Parathyroid adenoma (tissue), 2 donors: ENCODE measurements at regions not wholly inside any gene's neighbourhood (a gene's known extent, or its start where the extent isn't known, plus 50 kb on each side); places are given as distances from the start of the nearest gene placed in this dataset.

ENCODE experiments used
- H2AFZ ChIP-seq: fragments of 300-600 bp; sonication (generic); one replicate; pipeline ENCODE4 v1.7.0; 2017; ENCODE audit warnings: antibody characterized with exemption, mild to moderate bottlenecking
- H3K27ac ChIP-seq: fragments of 300-600 bp; sonication (generic); one replicate; pipeline ENCODE4 v1.7.0; 2017
- H3K27me3 ChIP-seq: fragments of 300-600 bp; sonication (generic); one replicate; pipeline ENCODE4 v1.7.0; 2017; ENCODE audit warnings: low read length; ENCODE audit not compliant: control insufficient read depth, insufficient read depth
- H3K36me3 ChIP-seq: fragments of 300-600 bp; sonication (generic); one replicate; pipeline ENCODE4 v1.7.0; 2017; ENCODE audit warnings: low read length; ENCODE audit not compliant: control insufficient read depth, insufficient read depth
- H3K4me1 ChIP-seq: fragments of 300-600 bp; sonication (generic); one replicate; pipeline ENCODE4 v1.7.0; 2017; ENCODE audit warnings: control low read depth
- H3K4me2 ChIP-seq: fragments of 300-600 bp; sonication (generic); one replicate; pipeline ENCODE4 v1.7.0; 2017; ENCODE audit warnings: low read length
- H3K4me3 ChIP-seq: fragments of 300-600 bp; sonication (generic); one replicate; pipeline ENCODE4 v1.7.0; 2017; ENCODE audit warnings: low read depth, low read length
- H3K79me2 ChIP-seq: fragments of 300-600 bp; sonication (generic); one replicate; pipeline ENCODE4 v1.7.0; 2017; ENCODE audit warnings: control low read depth
- H3K9ac ChIP-seq: fragments of 300-600 bp; sonication (generic); one replicate; pipeline ENCODE4 v1.7.0; 2017; ENCODE audit warnings: mild to moderate bottlenecking
- H3K9me3 ChIP-seq: fragments of 300-600 bp; sonication (generic); one replicate; pipeline ENCODE4 v1.7.0; 2017; ENCODE audit warnings: low read length; ENCODE audit not compliant: control insufficient read depth
- TF ChIP-seq, protein P1 (sequence below): fragments of 300-600 bp; sonication (generic); IDR thresholded peaks from one replicate; pipeline ENCODE4 v1.7.0; 2017; ENCODE audit warnings: antibody characterized with exemption, mild to moderate bottlenecking
- donor health status: primary hyperparathyroidism.

DNA sequence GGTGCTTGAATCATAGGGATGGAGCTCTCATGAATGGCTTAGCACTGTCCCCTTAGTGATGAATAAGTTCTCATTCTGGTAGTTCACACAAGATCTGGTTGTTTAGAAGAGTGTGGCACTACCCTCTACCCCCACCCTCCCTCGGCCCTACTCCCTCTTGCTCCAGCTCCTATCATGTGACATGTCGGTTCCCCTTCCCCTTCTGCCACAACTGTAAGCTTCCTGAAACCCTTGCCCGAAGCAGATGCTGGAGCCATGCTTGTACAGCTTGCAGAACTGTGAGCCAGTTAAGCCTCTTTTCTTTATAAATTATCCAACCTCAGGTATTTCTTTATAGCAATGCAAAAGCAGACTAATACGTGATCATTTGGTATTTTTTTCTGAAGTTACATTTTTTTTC, 1012.6 kb downstream of the BCL11A start:
- H3K27me3 ChIP-seq = no peaks in the 10 kb centered on the region
- TF ChIP-seq, protein P1, sequence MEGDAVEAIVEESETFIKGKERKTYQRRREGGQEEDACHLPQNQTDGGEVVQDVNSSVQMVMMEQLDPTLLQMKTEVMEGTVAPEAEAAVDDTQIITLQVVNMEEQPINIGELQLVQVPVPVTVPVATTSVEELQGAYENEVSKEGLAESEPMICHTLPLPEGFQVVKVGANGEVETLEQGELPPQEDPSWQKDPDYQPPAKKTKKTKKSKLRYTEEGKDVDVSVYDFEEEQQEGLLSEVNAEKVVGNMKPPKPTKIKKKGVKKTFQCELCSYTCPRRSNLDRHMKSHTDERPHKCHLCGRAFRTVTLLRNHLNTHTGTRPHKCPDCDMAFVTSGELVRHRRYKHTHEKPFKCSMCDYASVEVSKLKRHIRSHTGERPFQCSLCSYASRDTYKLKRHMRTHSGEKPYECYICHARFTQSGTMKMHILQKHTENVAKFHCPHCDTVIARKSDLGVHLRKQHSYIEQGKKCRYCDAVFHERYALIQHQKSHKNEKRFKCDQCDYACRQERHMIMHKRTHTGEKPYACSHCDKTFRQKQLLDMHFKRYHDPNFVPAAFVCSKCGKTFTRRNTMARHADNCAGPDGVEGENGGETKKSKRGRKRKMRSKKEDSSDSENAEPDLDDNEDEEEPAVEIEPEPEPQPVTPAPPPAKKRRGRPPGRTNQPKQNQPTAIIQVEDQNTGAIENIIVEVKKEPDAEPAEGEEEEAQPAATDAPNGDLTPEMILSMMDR = no peak
- H3K9ac ChIP-seq = no peak overlapping the region
- no peak overlapping the region for H2AFZ ChIP-seq
- H3K79me2 ChIP-seq = no peaks in the 10 kb centered on the region
- no peaks in the 10 kb centered on the region for H3K9me3 ChIP-seq
- H3K4me1 ChIP-seq = no peaks in the 10 kb centered on the region
- H3K4me2 ChIP-seq = no peak overlapping the region
- H3K36me3 ChIP-seq = no peaks in the 10 kb centered on the region
- no peak overlapping the region for H3K27ac ChIP-seq
- no peak overlapping the region for H3K4me3 ChIP-seq

DNA sequence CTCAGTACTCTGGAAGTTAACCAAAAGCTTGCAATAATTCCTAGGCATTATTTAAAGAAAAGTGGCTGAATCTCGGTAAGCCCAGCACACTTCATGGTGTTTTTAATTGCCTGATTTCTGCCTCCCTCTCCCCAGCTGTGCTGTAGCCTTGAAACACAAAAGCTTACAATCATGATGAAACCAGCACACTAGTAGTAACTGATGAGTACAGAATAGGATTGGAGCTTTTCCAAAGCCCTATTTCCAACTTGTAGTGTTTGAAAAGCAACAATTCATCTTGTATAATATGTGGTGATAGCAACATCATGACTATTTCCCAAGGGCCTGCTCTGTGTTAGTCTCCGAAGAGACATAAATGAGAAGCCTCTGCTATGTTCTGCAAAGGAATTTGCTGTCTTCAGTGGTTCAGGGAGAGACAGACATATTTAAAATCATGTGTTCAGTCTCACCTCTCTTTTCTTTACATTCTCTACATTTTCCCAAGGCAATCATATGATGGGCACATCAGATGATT, 1015.0 kb downstream of the BCL11A start:
- Histone ChIP-seq H3K27ac (no peak overlapping the region), H3K79me2 (no peaks in the 10 kb centered on the region), H3K4me2 (no peak overlapping the region), H2AFZ (no peak overlapping the region), H3K4me1 (no peaks in the 10 kb centered on the region), H3K36me3 (no peaks in the 10 kb centered on the region), H3K4me3 (no peak overlapping the region), H3K27me3 (no peaks in the 10 kb centered on the region), H3K9ac (no peak overlapping the region), H3K9me3 (no peaks in the 10 kb centered on the region)
- TF ChIP-seq, protein P1 = no peak

DNA sequence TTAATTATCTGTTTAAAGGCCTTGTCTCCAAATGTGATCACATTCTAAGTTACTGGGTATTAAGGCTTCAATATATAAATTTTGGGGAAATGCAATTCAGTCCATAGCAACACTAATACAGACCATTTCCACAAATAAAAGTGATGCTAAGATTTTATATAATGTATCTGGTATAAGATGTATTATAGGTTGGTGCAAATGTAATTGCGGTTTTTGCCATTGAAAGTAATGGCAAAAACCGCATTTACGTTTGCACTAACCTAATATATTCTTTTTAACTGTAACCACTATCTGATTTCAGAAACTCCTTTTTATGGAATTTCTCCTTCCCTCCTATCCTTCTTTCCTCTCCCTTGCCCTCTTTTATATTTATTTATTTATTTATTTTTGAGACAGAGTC, 1020.6 kb downstream of the BCL11A start:
- Histone ChIP-seq H3K4me3 (no peak overlapping the region), H3K79me2 (no peaks in the 10 kb centered on the region), H2AFZ (no peak overlapping the region), H3K27ac (no peak overlapping the region), H3K9me3 (no peaks in the 10 kb centered on the region), H3K4me1 (no peaks in the 10 kb centered on the region), H3K27me3 (no peaks in the 10 kb centered on the region), H3K4me2 (no peak overlapping the region), H3K9ac (no peak overlapping the region), H3K36me3 (no peaks in the 10 kb centered on the region)
- TF ChIP-seq, protein P1 = no peak

DNA sequence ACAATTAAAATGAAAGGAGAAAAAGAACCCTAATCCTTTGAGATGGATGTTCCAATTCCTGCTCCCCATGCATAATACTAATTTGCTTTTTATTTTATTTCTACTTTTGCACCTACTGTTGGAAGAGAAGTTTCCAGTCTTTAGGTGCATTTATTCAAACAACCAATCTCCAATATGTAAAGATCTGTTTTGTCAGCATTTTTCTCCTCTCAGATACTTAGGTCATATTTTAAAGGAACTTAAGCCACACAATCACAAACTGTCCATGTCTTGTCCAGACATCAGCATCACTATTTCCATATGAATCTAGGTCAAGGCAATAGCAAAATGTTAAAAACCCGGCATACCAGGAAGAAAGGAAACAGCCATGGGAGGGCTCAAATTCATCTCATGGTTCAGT, 1023.2 kb downstream of the BCL11A start:
- Histone ChIP-seq H3K27me3 (no peaks in the 10 kb centered on the region), H3K4me2 (no peak overlapping the region), H3K36me3 (no peaks in the 10 kb centered on the region), H2AFZ (no peak overlapping the region), H3K4me3 (no peak overlapping the region), H3K79me2 (no peaks in the 10 kb centered on the region), H3K27ac (no peak overlapping the region), H3K9ac (no peak overlapping the region), H3K4me1 (no peaks in the 10 kb centered on the region), H3K9me3 (no peaks in the 10 kb centered on the region)
- TF ChIP-seq, protein P1 = no peak

- Histone ChIP-seq H3K27ac (no peak overlapping the region), H3K4me3 (no peak overlapping the region), H3K9ac (no peak overlapping the region), H3K36me3 (no peaks in the 10 kb centered on the region), H3K9me3 (no peaks in the 10 kb centered on the region), H2AFZ (no peak overlapping the region), H3K4me2 (no peak overlapping the region), H3K27me3 (no peaks in the 10 kb centered on the region), H3K79me2 (no peaks in the 10 kb centered on the region), H3K4me1 (no peaks in the 10 kb centered on the region)
- TF ChIP-seq, protein P1 = no peak
Observed at GRCh38 chr2:59529726-59530125, 1023.7 kb downstream of the BCL11A start.
